SH-SY5Y (cell line): ENCODE measurements at regions not wholly inside any gene's neighbourhood (a gene's known extent, or its start where the extent isn't known, plus 50 kb on each side); places are given as distances from the start of the nearest gene placed in this dataset.

ENCODE experiments used
- GATA2 ChIP-seq: IDR thresholded peaks from 2 replicates; pipeline ENCODE4 v1.6.1; 2011; ENCODE audit warnings: mild to moderate bottlenecking, low read depth, low read length
- GATA3 ChIP-seq: IDR thresholded peaks from 2 replicates; pipeline ENCODE4 v1.6.1; 2011; ENCODE audit warnings: low read depth, mild to moderate bottlenecking, low read length, moderate library complexity

- TF ChIP-seq GATA3 (no peak), GATA2 (no peak)
These were observed 50.1 kb upstream of the NSUN7 start for GRCh38 chr4:40699648-40700047.
